Gastrocnemius medialis (tissue), 4 donors: ENCODE measurements at regions not wholly inside any gene's neighbourhood (a gene's known extent, or its start where the extent isn't known, plus 50 kb on each side); places are given as distances from the start of the nearest gene placed in this dataset.

ENCODE experiments used
- CTCF ChIP-seq, 5 experiments: fragments of 450-650 bp in 3 of 5; fragments of 200-600 bp in 2 of 5; sonication (generic) in 2 of 5; IDR thresholded peaks in 4 of 5; conservative IDR thresholded peaks in 1 of 5; 1 replicate in 4 of 5; 2 replicates in 1 of 5; pipeline ENCODE4 v1.5.1; 2016 to 2019; ENCODE audit warnings: antibody characterized with exemption in 5 of 5, mild to moderate bottlenecking in 3 of 5, moderate library complexity in 3 of 5
- POLR2A ChIP-seq, 2 donors: fragments of 450-650 bp; IDR thresholded peaks; one replicate each; pipeline ENCODE4 v1.6.1; 2017; ENCODE audit warnings: antibody characterized with exemption in 2 of 2, mild to moderate bottlenecking in 2 of 2, moderate library complexity in 2 of 2

DNA sequence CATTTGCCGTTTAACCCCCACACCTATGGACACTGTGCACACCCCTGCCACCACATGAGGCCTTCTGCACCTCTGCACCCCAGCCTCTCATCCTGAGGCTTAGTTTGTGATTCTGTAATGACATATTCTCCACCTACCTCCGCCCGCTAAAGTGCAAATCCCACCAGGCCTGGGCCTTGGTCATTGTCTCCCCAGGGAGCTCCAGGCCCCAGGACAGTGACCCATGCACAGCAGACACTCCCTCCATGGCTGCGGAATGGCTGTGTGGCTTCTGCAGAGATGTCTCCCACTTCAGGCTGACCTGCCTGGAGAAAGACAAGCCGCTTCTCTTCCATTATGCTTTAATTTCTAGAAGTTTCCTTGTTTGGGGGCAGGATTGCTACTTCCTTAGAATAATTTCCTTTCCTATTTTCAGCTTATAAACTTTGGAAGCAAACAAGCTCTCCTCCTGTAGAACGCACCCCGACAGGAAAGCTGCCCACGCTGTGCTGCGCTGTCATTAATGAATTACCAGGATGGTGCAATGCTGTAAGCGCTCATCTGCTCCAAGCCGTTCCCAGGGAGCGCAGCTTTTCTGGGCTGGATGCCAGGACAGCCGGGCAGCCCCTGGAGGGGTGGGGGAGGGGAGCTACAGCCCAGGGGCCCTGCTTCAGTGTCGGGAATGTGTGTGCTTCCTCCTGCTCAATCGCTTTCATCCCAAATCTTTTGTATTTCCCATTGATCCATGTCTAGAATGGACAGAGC is 618.0 kb downstream of the BRD1 start:
- TF ChIP-seq CTCF (IDR thresholded peaks at IDR 0.05 in 4 of 5, conservative IDR thresholded peaks at IDR 0.05 in 1 of 5) (no peak), POLR2A (IDR thresholded peaks at IDR 0.05) (no peak)
